Sigmoid colon (tissue), 3 donors: ENCODE measurements at regions not wholly inside any gene's neighbourhood (a gene's known extent, or its start where the extent isn't known, plus 50 kb on each side); places are given as distances from the start of the nearest gene placed in this dataset.

Experiments
- CTCF ChIP-seq, 4 experiments: fragments of 450-650 bp in 3 of 4; fragments of 200-600 bp in 1 of 4; IDR thresholded peaks; one replicate each; pipeline ENCODE4 v1.5.1; 2016 to 2019; ENCODE audit warnings: antibody characterized with exemption in 4 of 4, mild to moderate bottlenecking in 3 of 4, moderate library complexity in 2 of 4
- POLR2A ChIP-seq, 2 donors: fragments of 450-650 bp; IDR thresholded peaks; one replicate each; pipeline ENCODE4 v1.6.1; 2016; ENCODE audit warnings: antibody characterized with exemption in 2 of 2, mild to moderate bottlenecking in 2 of 2, moderate library complexity in 2 of 2

- TF ChIP-seq POLR2A (IDR thresholded peaks at IDR 0.05): no peak
- no peak for TF ChIP-seq CTCF (IDR thresholded peaks at IDR 0.05)
Measured at GRCh38 chr6:163808871-163809270, 394.4 kb downstream of the QKI start.
